ENCODE measurements at regions not wholly inside any gene's neighbourhood (a gene's known extent, or its start where the extent isn't known, plus 50 kb on each side); places are given as distances from the start of the nearest gene placed in this dataset.

- no peak for TF ChIP-seq ZNF274 (IDR thresholded peaks at IDR 0.05; ENCODE audit: low read depth, low read length)
- no peak for TF ChIP-seq YY1 (IDR thresholded peaks at IDR 0.05; ENCODE audit: insufficient read depth, insufficient read length)
Observed at GRCh38 chr10:27622596-27622995, 118.5 kb downstream of the RAB18 start.
